HCT116 (cell line): ENCODE measurements at regions not wholly inside any gene's neighbourhood (a gene's known extent, or its start where the extent isn't known, plus 50 kb on each side); places are given as distances from the start of the nearest gene placed in this dataset.

Experiments
- ATAC-seq: fragments of 200-7000 bp; cut with Tn5 transposase; 2 replicates; pipeline ENCODE4 v1.9.1; 2020; ENCODE audit warnings: mild to moderate bottlenecking, moderate library complexity
- BruUV-seq: library from RNA; stranded (reverse); fragments of 400-500 nt; replicated peaks from 2 replicates; lab custom pipeline; 2021; lab: Mats Ljungman, UMichigan
- CTCF ChIA-PET: fragments of 300-600 bp; sonication (Branson Sonifier 250); formaldehyde crosslinking; loops from one replicate; lab custom pipeline; 2021; ENCODE audit warnings: antibody characterized with exemption; lab: Charles Lee
- POLR2A ChIA-PET: fragments of 300-600, 350-600 bp; sonication (Branson Sonifier 250); formaldehyde crosslinking; loops from one replicate; lab custom pipeline; 2021; ENCODE audit warnings: antibody characterized with exemption; lab: Charles Lee
- RAD21 ChIA-PET, 2 experiments: fragments of 300-600 bp; sonication (Branson Sonifier 250); formaldehyde crosslinking; loops; one replicate each; lab custom pipeline; 2023; ENCODE audit warnings: low total read pairs in 2 of 2; ENCODE audit not compliant: uncharacterized antibody in 2 of 2, unreplicated experiment in 2 of 2, low non-redundant PET in 1 of 2; lab: Charles Lee
- DNase-seq: peaks from one replicate; pipeline ENCODE4 v3.0.0-alpha.2; 2010; ENCODE audit warnings: low read depth, low spot score
- H2AFZ ChIP-seq: fragments of 200-600 bp; shearing (Covaris generic), sonication (generic); 2 replicates; pipeline ENCODE4 v1.6.1; 2017; ENCODE audit warnings: low read depth, mixed run types, mixed read lengths, antibody characterized with exemption, low read length; ENCODE audit not compliant: poor library complexity, severe bottlenecking
- H3K27ac ChIP-seq: 2 replicates; pipeline ENCODE4 v1.5.1; 2012; ENCODE audit warnings: low read depth, low read length
- H3K27me3 ChIP-seq: fragments of 200-600 bp; sonication (generic); 2 replicates; pipeline ENCODE4 v1.6.1; 2016; ENCODE audit warnings: mixed run types, low read length, mixed read lengths; ENCODE audit not compliant: insufficient read depth
- H3K36me3 ChIP-seq, 2 experiments: fragments of 200-500 bp in 1 of 2; fragments of 200-600 bp in 1 of 2; sonication (Bioruptor generic) in 1 of 2; sonication (generic) in 1 of 2; 2 replicates each; pipeline versions ENCODE4 v1.5.1 to v1.6.1; 2014 to 2016; ENCODE audit warnings: low read length in 2 of 2, inconsistent platforms in 1 of 2, mixed read lengths in 1 of 2, mixed run types in 1 of 2; ENCODE audit not compliant: insufficient read depth in 2 of 2, control insufficient read depth in 1 of 2
- H3K4me1 ChIP-seq, 2 experiments: fragments of 200-600 bp in 1 of 2; sonication (generic) in 1 of 2; 2 replicates each; pipeline versions ENCODE4 v1.5.1 to v1.6.1; 2012 to 2017; ENCODE audit warnings: low read length in 2 of 2, inconsistent platforms in 1 of 2, mild to moderate bottlenecking in 1 of 2, mixed read lengths in 1 of 2, mixed run types in 1 of 2, moderate library complexity in 1 of 2; ENCODE audit not compliant: insufficient read depth in 2 of 2, control insufficient read depth in 1 of 2
- H3K4me2 ChIP-seq: fragments of 200-600 bp; sonication (generic); 2 replicates; pipeline ENCODE4 v1.6.1; 2017; ENCODE audit warnings: mixed run types, low read length, mixed read lengths
- H3K4me3 ChIP-seq, 2 experiments: fragments of 200-600 bp in 1 of 2; sonication (generic) in 1 of 2; replicated peaks in 1 of 2; 2 replicates each; pipeline ENCODE4 v1.5.1; 2011 to 2016; ENCODE audit warnings: low read length in 2 of 2, control low read depth in 1 of 2, low read depth in 1 of 2, mild to moderate bottlenecking in 1 of 2, mixed read lengths in 1 of 2, mixed run types in 1 of 2
- H3K79me2 ChIP-seq: fragments of 200-600 bp; sonication (generic); 2 replicates; pipeline ENCODE4 v1.6.1; 2017; ENCODE audit warnings: mild to moderate bottlenecking, mixed run types, low read length, moderate library complexity, mixed read lengths; ENCODE audit not compliant: insufficient read depth
- H3K9ac ChIP-seq: fragments of 200-600 bp; sonication (generic); 2 replicates; pipeline ENCODE4 v1.6.1; 2016; ENCODE audit warnings: low read length, mixed read lengths
- H3K9me2 ChIP-seq: fragments of 200-600 bp; sonication (generic), shearing (Covaris generic); 2 replicates; pipeline ENCODE4 v1.6.1; 2017; ENCODE audit warnings: mixed run types, mild to moderate bottlenecking, moderate library complexity; ENCODE audit not compliant: insufficient read depth
- H3K9me3 ChIP-seq, 2 experiments: fragments of 200-500 bp in 1 of 2; fragments of 200-600 bp in 1 of 2; sonication (Bioruptor generic) in 1 of 2; sonication (generic) in 1 of 2; 2 replicates each; pipeline ENCODE4 v1.6.1; 2014 to 2017; ENCODE audit warnings: low read length in 2 of 2, mixed read lengths in 2 of 2, inconsistent platforms in 1 of 2, low read depth in 1 of 2, mild to moderate bottlenecking in 1 of 2, mixed run types in 1 of 2, moderate library complexity in 1 of 2; ENCODE audit not compliant: control insufficient read depth in 1 of 2, insufficient read depth in 1 of 2
- H4K20me1 ChIP-seq: fragments of 200-600 bp; sonication (generic), shearing (Covaris generic); 2 replicates; pipeline ENCODE4 v1.6.1; 2017; ENCODE audit warnings: mixed run types, mild to moderate bottlenecking, moderate library complexity; ENCODE audit not compliant: insufficient read depth
- CBX3 ChIP-seq: IDR thresholded peaks from 2 replicates; pipeline ENCODE4 v1.6.1; 2012; ENCODE audit warnings: low read depth
- CTCF ChIP-seq, 3 experiments: fragments of 200-600 bp in 1 of 3; sonication (generic) in 1 of 3; IDR thresholded peaks in 2 of 3; conservative IDR thresholded peaks in 1 of 3; 2 replicates each; pipeline ENCODE4 v1.5.1; 2012 to 2017; ENCODE audit warnings: low read depth in 2 of 3, low read length in 2 of 3, antibody characterized with exemption in 1 of 3, borderline replicate concordance in 1 of 3, control low read depth in 1 of 3, mild to moderate bottlenecking in 1 of 3, mixed read lengths in 1 of 3, mixed run types in 1 of 3, moderate library complexity in 1 of 3; ENCODE audit not compliant: insufficient read depth in 1 of 3
- EZH2 ChIP-seq: fragments of 200-600 bp; sonication (generic); IDR thresholded peaks from 2 replicates; pipeline ENCODE4 v1.6.1; 2017; ENCODE audit warnings: antibody characterized with exemption, mixed run types
- EZH2phosphoT487 ChIP-seq: fragments of 200-600 bp; IDR thresholded peaks from 2 replicates; pipeline ENCODE4 v1.6.1; 2018; ENCODE audit warnings: antibody characterized with exemption, borderline replicate concordance
- FOSL1 ChIP-seq: IDR thresholded peaks from 2 replicates; pipeline ENCODE4 v1.6.1; 2012; ENCODE audit warnings: low read depth
- MAX ChIP-seq: IDR thresholded peaks from 2 replicates; pipeline ENCODE4 v1.6.1; 2012
- POLR2AphosphoS5 ChIP-seq: IDR thresholded peaks from 2 replicates; pipeline ENCODE4 v1.6.1; 2011; ENCODE audit warnings: mild to moderate bottlenecking, low read depth, low read length, moderate library complexity
- REST ChIP-seq: IDR thresholded peaks from 2 replicates; pipeline ENCODE4 v1.6.1; 2012; ENCODE audit warnings: low read depth
- SIN3A ChIP-seq: IDR thresholded peaks from 2 replicates; pipeline ENCODE4 v1.6.1; 2012; ENCODE audit warnings: low read depth
- SP1 ChIP-seq: IDR thresholded peaks from 2 replicates; pipeline ENCODE4 v1.6.1; 2012; ENCODE audit warnings: low read depth
- SRF ChIP-seq: IDR thresholded peaks from 2 replicates; pipeline ENCODE4 v1.6.1; 2012; ENCODE audit warnings: low read depth
- ZFX ChIP-seq: fragments of 450-650 bp; IDR thresholded peaks from 2 replicates; pipeline ENCODE4 v1.6.1; 2017
- intact Hi-C: fragments of 100-400 bp; cut with micrococcal nuclease; formaldehyde crosslinking; loops from 2 replicates; pipeline ENCODE4 v1.10.0; 2022
- TF ChIP-seq, protein P1 (sequence below): IDR thresholded peaks from 2 replicates; pipeline ENCODE4 v1.6.1; 2012
- TF ChIP-seq, protein P2 (sequence below): IDR thresholded peaks from 2 replicates; pipeline ENCODE4 v1.6.1; 2011; ENCODE audit warnings: mild to moderate bottlenecking, low read length, moderate library complexity; ENCODE audit not compliant: insufficient replicate concordance; ENCODE audit errors: extremely low read depth

GRCh38 chr14:86847140-86847539 lies 1145.8 kb downstream of the GALC start:
- no peak for TF ChIP-seq EZH2phosphoT487
- TF ChIP-seq ZFX = no peak
- TF ChIP-seq CBX3 = no peak
- RAD21 ChIA-PET = no interaction called here

GRCh38 chr14:86838363-86838762 lies 1154.6 kb downstream of the GALC start:
- Histone ChIP-seq H3K36me3 (no peaks in the 10 kb centered on the region), H3K27me3 (no peaks in the 10 kb centered on the region), H3K79me2 (no peaks in the 10 kb centered on the region), H3K4me3 (no peak overlapping the region), H3K27ac (no peak overlapping the region), H3K4me2 (no peak overlapping the region), H3K9ac (no peak overlapping the region), H3K4me1 (no peaks in the 10 kb centered on the region), H2AFZ (no peak overlapping the region), H3K9me2 (no peaks in the 10 kb centered on the region), H3K9me3 (peaks cover 3 to 5% of the 10 kb centered on the region in 2 experiments; a peak in 2 of 4 replicates), H4K20me1 (no peaks in the 10 kb centered on the region)
- ATAC-seq (no peak), DNase-seq (no peak)
- CTCF ChIA-PET = no interaction called here
- intact Hi-C loops = no loop called here
- RAD21 ChIA-PET = no interaction called here
- POLR2A ChIA-PET = no interaction called here
- no TSS peak for BruUV-seq
- no peak for TF ChIP-seq SIN3A
- TF ChIP-seq POLR2AphosphoS5 = no peak
- TF ChIP-seq REST = no peak
- TF ChIP-seq, protein P1, sequence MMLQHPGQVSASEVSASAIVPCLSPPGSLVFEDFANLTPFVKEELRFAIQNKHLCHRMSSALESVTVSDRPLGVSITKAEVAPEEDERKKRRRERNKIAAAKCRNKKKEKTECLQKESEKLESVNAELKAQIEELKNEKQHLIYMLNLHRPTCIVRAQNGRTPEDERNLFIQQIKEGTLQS = no peak
- no peak for TF ChIP-seq EZH2
- no peak for TF ChIP-seq CTCF (IDR thresholded peaks at IDR 0.05 in 2 of 3, conservative IDR thresholded peaks at IDR 0.05 in 1 of 3; ENCODE audit: borderline replicate concordance in 1 of 3, insufficient read depth in 1 of 3, low read depth in 2 of 3, low read length in 2 of 3)
- no peak for TF ChIP-seq MAX
- no peak for TF ChIP-seq FOSL1
- TF ChIP-seq SP1 = no peak
- TF ChIP-seq SRF = no peak
- TF ChIP-seq, protein P2, sequence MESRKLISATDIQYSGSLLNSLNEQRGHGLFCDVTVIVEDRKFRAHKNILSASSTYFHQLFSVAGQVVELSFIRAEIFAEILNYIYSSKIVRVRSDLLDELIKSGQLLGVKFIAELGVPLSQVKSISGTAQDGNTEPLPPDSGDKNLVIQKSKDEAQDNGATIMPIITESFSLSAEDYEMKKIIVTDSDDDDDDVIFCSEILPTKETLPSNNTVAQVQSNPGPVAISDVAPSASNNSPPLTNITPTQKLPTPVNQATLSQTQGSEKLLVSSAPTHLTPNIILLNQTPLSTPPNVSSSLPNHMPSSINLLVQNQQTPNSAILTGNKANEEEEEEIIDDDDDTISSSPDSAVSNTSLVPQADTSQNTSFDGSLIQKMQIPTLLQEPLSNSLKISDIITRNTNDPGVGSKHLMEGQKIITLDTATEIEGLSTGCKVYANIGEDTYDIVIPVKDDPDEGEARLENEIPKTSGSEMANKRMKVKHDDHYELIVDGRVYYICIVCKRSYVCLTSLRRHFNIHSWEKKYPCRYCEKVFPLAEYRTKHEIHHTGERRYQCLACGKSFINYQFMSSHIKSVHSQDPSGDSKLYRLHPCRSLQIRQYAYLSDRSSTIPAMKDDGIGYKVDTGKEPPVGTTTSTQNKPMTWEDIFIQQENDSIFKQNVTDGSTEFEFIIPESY = no peak

More at GRCh38 chr14:86847140-86847539, 1145.8 kb downstream of the GALC start:
- no peak overlapping the region for H3K27ac ChIP-seq
- no peaks in the 10 kb centered on the region for H3K9me2 ChIP-seq
- intact Hi-C loops = no loop called here
- DNase-seq (no peak), ATAC-seq (no peak)
- no TSS peak for BruUV-seq
- no peak overlapping the region for H3K9ac ChIP-seq
- no peaks in the 10 kb centered on the region for H3K79me2 ChIP-seq
- H2AFZ ChIP-seq = no peak overlapping the region
- no peaks in the 10 kb centered on the region for H3K36me3 ChIP-seq
- ChIA-PET POLR2A (no interaction called here), CTCF (no interaction called here)
- H3K4me3 ChIP-seq = no peak overlapping the region
- H3K4me1 ChIP-seq = no peaks in the 10 kb centered on the region
- peaks cover 10 to 11% of the 10 kb centered on the region in 2 experiments; a peak in 2 of 4 replicates for H3K9me3 ChIP-seq
- no peaks in the 10 kb centered on the region for H4K20me1 ChIP-seq
- no peak overlapping the region for H3K4me2 ChIP-seq
- no peaks in the 10 kb centered on the region for H3K27me3 ChIP-seq
